ENCODE measurements at regions not wholly inside any gene's neighbourhood (a gene's known extent, or its start where the extent isn't known, plus 50 kb on each side); places are given as distances from the start of the nearest gene placed in this dataset.

DNA sequence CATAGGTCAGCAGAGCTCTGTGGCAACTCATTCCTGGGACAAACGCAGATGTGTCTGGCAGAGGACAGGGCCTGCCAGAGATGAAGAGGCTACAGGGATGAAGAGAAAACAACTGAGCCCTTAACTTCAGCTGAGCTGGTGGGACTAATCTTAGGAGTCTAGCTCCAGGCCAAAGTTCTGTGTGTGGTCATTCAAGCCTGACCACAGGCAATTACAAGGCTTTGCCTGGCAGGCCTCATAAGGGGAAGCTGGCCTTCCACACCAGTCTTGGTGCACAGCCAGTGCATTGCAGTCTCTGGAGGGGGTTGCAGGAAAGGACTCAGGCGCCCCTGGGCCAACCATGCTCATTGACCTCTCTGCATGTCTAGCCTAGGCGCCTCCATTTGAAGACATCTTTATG lies 127.6 kb upstream of the DAAM1 start:
- Mint-ChIP-seq H3K27ac (no peak overlapping the region), H3K27me3 (ENCODE audit: low read depth) (no peaks in the 10 kb centered on the region), H3K4me3 (no peak overlapping the region), H3K9me3 (peaks cover 18 to 20% of the 10 kb centered on the region in 2 experiments), H3K36me3 (ENCODE audit: insufficient read depth in 1 of 3, low read depth in 3 of 3) (peaks cover 3 to 8% (median 3%) of the 10 kb centered on the region in 3 experiments; a peak in 4 of 7 replicates), H3K4me1 (no peaks in the 10 kb centered on the region)
- H2BK15ac ChIP-seq (ENCODE audit: low read depth, low read length) = no peak overlapping the region
- H3K9me3 ChIP-seq (ENCODE audit: control insufficient read depth, low read depth, low read length) = no peaks in the 10 kb centered on the region
- H3K79me2 ChIP-seq (ENCODE audit: insufficient read depth, low read length) = no peaks in the 10 kb centered on the region
- TF ChIP-seq, protein P1, sequence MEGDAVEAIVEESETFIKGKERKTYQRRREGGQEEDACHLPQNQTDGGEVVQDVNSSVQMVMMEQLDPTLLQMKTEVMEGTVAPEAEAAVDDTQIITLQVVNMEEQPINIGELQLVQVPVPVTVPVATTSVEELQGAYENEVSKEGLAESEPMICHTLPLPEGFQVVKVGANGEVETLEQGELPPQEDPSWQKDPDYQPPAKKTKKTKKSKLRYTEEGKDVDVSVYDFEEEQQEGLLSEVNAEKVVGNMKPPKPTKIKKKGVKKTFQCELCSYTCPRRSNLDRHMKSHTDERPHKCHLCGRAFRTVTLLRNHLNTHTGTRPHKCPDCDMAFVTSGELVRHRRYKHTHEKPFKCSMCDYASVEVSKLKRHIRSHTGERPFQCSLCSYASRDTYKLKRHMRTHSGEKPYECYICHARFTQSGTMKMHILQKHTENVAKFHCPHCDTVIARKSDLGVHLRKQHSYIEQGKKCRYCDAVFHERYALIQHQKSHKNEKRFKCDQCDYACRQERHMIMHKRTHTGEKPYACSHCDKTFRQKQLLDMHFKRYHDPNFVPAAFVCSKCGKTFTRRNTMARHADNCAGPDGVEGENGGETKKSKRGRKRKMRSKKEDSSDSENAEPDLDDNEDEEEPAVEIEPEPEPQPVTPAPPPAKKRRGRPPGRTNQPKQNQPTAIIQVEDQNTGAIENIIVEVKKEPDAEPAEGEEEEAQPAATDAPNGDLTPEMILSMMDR (conservative IDR thresholded peaks at IDR 0.05) = no peak
- no peak overlapping the region for H3K27ac ChIP-seq (ENCODE audit: insufficient read length, low read depth, low read length)
- H3K23ac ChIP-seq (ENCODE audit: insufficient read length, low read depth, low read length) = no peak overlapping the region
- H3K27me3 ChIP-seq (ENCODE audit: insufficient read depth, low read length) = no peaks in the 10 kb centered on the region
- H4K91ac ChIP-seq (ENCODE audit: insufficient read length, low read depth, low read length) = no peak overlapping the region
- H2BK12ac ChIP-seq (ENCODE audit: insufficient read length, low read depth, low read length) = no peak overlapping the region
- no peak overlapping the region for H3K14ac ChIP-seq (ENCODE audit: insufficient read depth, low read length)
- H3K4me1 ChIP-seq (ENCODE audit: insufficient read depth, low read length) = no peaks in the 10 kb centered on the region
- H3K56ac ChIP-seq (ENCODE audit: insufficient read length, low read depth, low read length) = no peak overlapping the region
- no peak overlapping the region for H3K4me2 ChIP-seq (ENCODE audit: insufficient read depth, insufficient read length, low read length)
- WGBS (ENCODE audit: extremely low coverage, insufficient read length, low lambda C conversion rate) = no CpG with 5 or more reads among the region's 3 CpGs
- no peak overlapping the region for H2BK5ac ChIP-seq (ENCODE audit: insufficient read length, low read length)
- no peaks in the 10 kb centered on the region for H4K20me1 ChIP-seq (ENCODE audit: control insufficient read depth, insufficient read depth, insufficient read length)
- H3K4ac ChIP-seq (ENCODE audit: low read depth, low read length) = no peak overlapping the region
- H4K8ac ChIP-seq (replicated peaks; ENCODE audit: insufficient read length, low read depth, low read length) = no peak overlapping the region
- no peak overlapping the region for H3K18ac ChIP-seq (ENCODE audit: insufficient read length, low read depth, low read length)
- no peak overlapping the region for H4K5ac ChIP-seq (ENCODE audit: insufficient read length, low read depth, low read length)
- no peak overlapping the region for H3T11ph ChIP-seq (ENCODE audit: low read length)
- no peak for DNase-seq
- no peak overlapping the region for H2BK20ac ChIP-seq (ENCODE audit: low read depth, low read length, poor library complexity, severe bottlenecking)
- no peaks in the 10 kb centered on the region for H3K23me2 ChIP-seq (ENCODE audit: insufficient read length, low read depth, low read length, poor library complexity, severe bottlenecking)
- no peak overlapping the region for H3K9ac ChIP-seq (ENCODE audit: extremely low read depth, insufficient read length, low read length)
- no peak overlapping the region for H2BK120ac ChIP-seq (ENCODE audit: low read depth, low read length, poor library complexity, severe bottlenecking)
- no peak overlapping the region for H2AK5ac ChIP-seq (ENCODE audit: insufficient read length, low read length)
- no peaks in the 10 kb centered on the region for H3K79me1 ChIP-seq (ENCODE audit: insufficient read depth, low read depth, low read length, poor library complexity, severe bottlenecking)
- no peak overlapping the region for H2AFZ ChIP-seq (ENCODE audit: low read length)
